Stimulated activated CD4-positive, alpha-beta T cell treated with anti-CD3 and anti-CD28 coated beads, Interleukin-15, amount 100 ng/mL, for 24 hours (primary cell): ENCODE measurements at regions not wholly inside any gene's neighbourhood (a gene's known extent, or its start where the extent isn't known, plus 50 kb on each side); places are given as distances from the start of the nearest gene placed in this dataset.

ENCODE experiments used
- DNase-seq: peaks from one replicate; pipeline ENCODE4 v3.0.0-alpha.2; 2020

- DNase-seq: no peak
Observed at GRCh38 chr18:60809937-60810336, 437.4 kb upstream of the MC4R start.

GRCh38 chr18:60812921-60813320 is 440.3 kb upstream of the MC4R start:
- DNase-seq: no peak

- DNase-seq: no peak
Observed at GRCh38 chr18:60826346-60826745, 453.8 kb upstream of the MC4R start.

DNA sequence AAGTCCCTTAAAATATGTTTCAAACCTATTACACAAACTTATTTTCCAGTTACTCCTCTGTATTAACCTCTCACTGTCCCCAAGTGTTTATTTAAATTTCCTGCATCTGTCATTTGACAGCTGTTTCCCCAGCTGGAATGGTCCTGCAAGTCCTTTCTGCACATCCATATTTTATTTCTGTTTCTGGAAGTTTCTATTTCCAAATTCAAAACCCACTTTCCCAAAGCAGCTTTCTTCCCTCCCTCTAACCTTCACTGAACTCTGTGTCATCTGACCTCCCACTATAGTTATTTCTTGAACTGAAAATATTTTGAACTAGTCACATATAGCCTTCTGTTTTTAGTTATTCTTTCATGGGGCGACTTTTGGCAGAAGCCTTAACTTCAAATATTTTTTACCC is 459.4 kb upstream of the MC4R start:
- no peak for DNase-seq

DNA sequence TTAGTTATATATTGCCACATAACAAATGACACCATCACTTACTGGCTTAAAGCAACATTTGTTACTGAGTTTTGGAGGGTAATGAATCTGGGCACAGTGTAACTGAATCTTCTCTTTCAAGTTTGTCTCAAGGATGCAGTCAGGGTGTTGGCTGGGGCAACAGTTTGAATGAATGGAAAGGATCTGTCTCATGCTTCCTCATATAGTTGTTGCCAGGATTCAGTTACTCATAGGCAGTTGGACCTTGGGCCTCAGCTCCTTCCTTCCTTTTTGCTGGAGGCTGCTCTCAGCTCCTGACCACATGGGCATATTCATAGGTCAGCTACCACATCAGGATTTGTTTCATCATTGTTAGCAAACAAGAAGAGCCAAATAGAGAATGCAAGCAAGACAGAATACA is 466.1 kb upstream of the MC4R start:
- DNase-seq: no peak

- no peak for DNase-seq
Observed at GRCh38 chr18:60846396-60846795, 473.8 kb upstream of the MC4R start.

DNA sequence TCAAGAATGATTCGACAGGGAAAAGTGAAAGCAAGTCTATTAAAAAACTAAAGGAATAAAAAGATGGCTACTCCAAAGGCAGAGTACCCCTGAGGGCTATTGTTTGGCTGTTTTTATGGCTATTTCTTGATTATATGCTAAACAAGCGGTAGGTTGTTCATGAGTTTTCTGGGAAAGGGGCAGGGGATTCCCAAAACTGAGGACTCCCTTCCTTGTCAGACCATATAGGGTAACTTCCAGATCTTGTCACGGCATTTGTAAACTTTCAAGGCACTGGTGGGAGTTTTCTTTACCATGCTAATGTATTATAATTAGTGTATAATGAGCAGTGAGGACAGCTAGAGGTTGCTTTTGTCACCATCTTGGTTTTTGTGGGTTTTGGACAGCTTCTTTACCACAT is 474.9 kb upstream of the MC4R start:
- no peak for DNase-seq

DNA sequence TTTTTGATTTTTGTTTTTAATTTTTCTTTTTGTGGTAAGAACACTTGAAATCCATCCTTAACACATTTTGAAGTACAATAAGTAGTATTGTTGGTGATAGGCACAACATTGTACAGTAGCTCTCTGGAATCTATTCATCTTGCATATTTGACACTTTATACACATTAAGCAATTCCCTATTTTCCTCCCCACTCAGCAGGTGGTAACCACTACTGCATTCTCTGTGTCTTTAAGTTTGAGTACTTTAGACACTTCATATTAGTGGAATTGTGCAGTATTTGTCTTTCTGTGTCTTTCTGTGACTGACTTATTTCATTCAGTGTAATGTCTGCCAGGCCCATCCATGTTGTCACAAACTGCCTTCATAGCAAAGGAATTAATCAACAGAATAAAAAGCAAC is 471.7 kb upstream of the CDH20 start:
- no peak for DNase-seq

DNA sequence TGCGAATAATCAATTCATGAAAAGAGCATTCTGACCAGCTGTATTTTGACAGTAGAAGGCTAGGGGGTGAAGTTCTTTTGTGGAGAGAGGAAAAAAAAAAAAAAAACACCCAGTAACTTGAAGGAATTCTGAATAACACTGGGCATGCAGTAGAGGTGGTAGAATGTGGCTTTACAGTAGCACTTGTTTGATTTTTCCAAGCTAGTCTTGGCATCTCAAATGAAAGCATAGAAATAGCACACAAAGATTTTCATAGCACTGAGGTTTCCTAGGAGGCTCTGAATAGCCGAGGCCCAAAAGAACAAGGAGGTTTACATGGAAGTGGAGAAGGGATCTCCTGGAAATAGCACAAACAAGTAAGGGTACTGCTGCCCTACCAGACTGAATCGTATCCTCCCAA is 470.2 kb upstream of the CDH20 start:
- no peak for DNase-seq

DNA sequence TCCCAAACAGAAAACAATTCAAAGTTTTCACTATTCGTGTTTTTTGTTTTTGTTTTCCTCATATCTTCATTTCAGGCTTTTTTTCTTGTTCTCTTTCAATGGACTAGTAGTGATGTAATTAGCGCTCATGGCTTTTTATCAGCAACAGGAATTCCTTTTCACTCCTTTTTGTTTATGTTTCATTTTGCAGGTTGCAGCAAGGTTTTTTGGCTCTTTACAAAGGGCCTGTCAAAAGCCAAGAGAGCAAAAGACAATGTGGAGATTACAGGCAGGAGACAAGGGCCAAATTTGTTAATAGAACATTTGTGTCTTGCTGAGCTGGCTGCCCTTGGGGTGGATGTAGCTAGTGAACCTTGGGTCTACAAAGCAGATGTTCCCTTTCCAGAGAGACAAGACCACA is 467.4 kb upstream of the CDH20 start:
- no peak for DNase-seq

- no peak for DNase-seq
Observed at GRCh38 chr18:60870261-60871153, 462.7 kb upstream of the CDH20 start.

DNA sequence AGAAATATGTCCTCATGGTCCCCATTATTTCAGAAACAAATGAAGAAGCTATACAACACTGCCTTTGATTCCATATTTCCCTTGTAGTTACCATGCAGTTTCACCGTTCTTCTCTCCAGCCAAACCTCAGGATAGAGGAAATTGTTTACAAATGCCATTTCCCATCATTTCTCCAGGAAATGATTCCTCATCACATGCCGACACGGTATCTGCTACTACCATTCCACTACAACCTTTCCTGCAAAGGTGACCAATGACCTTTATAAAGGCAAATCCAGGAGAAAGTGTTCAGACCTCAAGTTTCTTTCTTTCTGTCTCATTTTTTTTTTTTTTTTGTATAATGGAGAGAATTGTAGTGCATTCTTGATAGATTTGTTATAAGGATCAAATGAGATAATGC is 460.8 kb upstream of the CDH20 start:
- DNase-seq: no peak

- DNase-seq: no peak
Observed at GRCh38 chr18:60873708-60874107, 459.5 kb upstream of the CDH20 start.

- no peak for DNase-seq
Observed at GRCh38 chr18:60875957-60876507, 457.2 kb upstream of the CDH20 start.

GRCh38 chr18:60880184-60880583 is 453.0 kb upstream of the CDH20 start:
- DNase-seq: no peak

GRCh38 chr18:60883587-60883986 is 449.6 kb upstream of the CDH20 start:
- no peak for DNase-seq

GRCh38 chr18:60888071-60888624 is 445.1 kb upstream of the CDH20 start:
- DNase-seq: no peak

GRCh38 chr18:60889442-60889841 is 443.8 kb upstream of the CDH20 start:
- no peak for DNase-seq

- DNase-seq: no peak
Observed at GRCh38 chr18:60891936-60892335, 441.3 kb upstream of the CDH20 start.

DNA sequence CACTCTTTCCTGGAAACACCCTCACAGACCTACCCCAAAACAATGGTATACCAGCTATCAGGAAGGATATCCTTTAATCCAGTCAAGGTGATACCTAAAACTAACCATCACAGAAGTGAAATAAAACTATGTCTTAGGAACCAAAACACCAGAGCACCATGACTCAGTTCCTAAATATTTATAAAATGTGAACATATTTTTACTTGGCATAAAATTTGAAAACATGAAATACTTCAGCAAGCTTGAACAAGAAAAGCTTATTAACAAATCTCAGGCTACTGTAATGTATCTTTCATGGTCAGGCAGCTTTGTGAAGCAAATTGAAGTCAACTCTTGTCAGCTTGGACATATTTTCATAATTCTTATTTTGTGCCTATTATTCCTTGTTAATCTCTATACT is 440.8 kb upstream of the CDH20 start:
- DNase-seq: no peak

DNA sequence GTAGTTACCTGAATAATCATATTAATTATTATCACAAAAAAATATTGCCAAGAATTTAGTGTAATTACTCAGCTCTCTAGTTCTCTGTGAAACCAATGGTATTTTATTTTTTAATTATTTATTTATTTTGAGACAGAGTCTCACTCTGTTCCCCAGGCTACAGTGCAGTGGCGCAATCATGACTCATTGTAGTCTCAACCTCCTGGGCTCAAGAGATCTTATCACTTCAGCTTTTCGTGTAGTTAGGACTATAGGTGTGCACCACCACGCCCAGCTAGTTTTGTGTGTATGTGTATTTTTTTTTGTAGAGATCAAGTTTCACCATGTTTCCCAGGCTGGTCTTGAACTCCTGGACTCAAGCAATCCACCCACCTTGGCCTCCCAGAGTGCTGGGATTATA is 440.4 kb upstream of the CDH20 start:
- DNase-seq: no peak

GRCh38 chr18:60893355-60894097 is 439.7 kb upstream of the CDH20 start:
- no peak for DNase-seq

GRCh38 chr18:60894254-60894945 is 438.8 kb upstream of the CDH20 start:
- DNase-seq: no peak
